GM10248 (cell line): ENCODE measurements at regions not wholly inside any gene's neighbourhood (a gene's known extent, or its start where the extent isn't known, plus 50 kb on each side); places are given as distances from the start of the nearest gene placed in this dataset.

Source experiments
- CTCF ChIA-PET: fragments of 300-600 bp; sonication (Branson Sonifier 250); formaldehyde crosslinking; extraction: SDS; loops from one replicate; lab custom pipeline; 2021; ENCODE audit warnings: antibody characterized with exemption; lab: Yijun Ruan, JAX
- POLR2A ChIA-PET: fragments of 350-650 bp; sonication (Branson Sonifier 250); formaldehyde crosslinking; extraction: SDS; loops from one replicate; lab custom pipeline; 2020; ENCODE audit warnings: antibody characterized with exemption; lab: Yijun Ruan, JAX
- DNase-seq: peaks from one replicate; pipeline ENCODE4 v3.0.0; 2012; ENCODE audit errors: extremely low spot score
- TF ChIP-seq, protein P1 (sequence below): IDR thresholded peaks from 2 replicates; pipeline ENCODE4 v1.5.1; 2012; ENCODE audit warnings: mild to moderate bottlenecking, low read depth; ENCODE audit errors: extremely low read depth, missing control alignments, control extremely low read depth

- CTCF ChIA-PET = interaction anchor here (0.7 to 1.5 kb wide), 2 partner anchors 10 to 18 kb away, joined by 3 to 5 read pairs; no protein-coding TSS in a partner anchor
- DNase-seq = no peak
- TF ChIP-seq, protein P1, sequence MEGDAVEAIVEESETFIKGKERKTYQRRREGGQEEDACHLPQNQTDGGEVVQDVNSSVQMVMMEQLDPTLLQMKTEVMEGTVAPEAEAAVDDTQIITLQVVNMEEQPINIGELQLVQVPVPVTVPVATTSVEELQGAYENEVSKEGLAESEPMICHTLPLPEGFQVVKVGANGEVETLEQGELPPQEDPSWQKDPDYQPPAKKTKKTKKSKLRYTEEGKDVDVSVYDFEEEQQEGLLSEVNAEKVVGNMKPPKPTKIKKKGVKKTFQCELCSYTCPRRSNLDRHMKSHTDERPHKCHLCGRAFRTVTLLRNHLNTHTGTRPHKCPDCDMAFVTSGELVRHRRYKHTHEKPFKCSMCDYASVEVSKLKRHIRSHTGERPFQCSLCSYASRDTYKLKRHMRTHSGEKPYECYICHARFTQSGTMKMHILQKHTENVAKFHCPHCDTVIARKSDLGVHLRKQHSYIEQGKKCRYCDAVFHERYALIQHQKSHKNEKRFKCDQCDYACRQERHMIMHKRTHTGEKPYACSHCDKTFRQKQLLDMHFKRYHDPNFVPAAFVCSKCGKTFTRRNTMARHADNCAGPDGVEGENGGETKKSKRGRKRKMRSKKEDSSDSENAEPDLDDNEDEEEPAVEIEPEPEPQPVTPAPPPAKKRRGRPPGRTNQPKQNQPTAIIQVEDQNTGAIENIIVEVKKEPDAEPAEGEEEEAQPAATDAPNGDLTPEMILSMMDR = no peak
- POLR2A ChIA-PET = no interaction called here
Measured at GRCh38 chr5:58138791-58139190, 321.1 kb downstream of the PLK2 start.

DNA sequence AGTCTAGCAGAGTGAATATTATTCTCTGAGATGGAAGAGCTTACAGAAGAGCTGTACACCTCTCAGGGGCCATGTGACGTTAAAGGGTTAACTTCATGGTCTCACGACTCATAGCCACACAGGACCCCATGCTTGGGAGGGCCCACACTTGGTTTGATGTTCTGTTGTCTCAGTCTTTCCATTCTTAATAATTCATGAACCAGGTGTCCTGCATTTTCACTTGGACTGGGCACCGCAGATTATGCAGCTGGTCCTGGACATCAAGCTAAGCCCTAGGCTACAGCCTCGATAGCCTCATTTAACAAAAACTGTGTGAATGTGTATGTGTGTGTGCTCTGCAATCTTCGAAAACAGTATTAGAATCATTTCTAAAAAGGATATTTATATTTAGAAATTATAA lies 323.5 kb downstream of the PLK2 start:
- no peak for DNase-seq
- TF ChIP-seq, protein P1 = no peak
- POLR2A ChIA-PET = no interaction called here
- CTCF ChIA-PET = interaction anchor here (1.1 kb wide), 1 partner anchor 114 kb away, joined by 3 read pairs; no protein-coding TSS in a partner anchor

- no peak for DNase-seq
- ChIA-PET POLR2A (no interaction called here), CTCF (interaction anchor here (1.1 kb wide), 1 partner anchor 113 kb away, joined by 3 read pairs; no protein-coding TSS in a partner anchor)
Measured at GRCh38 chr5:58135571-58136335, 324.1 kb downstream of the PLK2 start.

GRCh38 chr5:58133631-58134296 lies 326.1 kb downstream of the PLK2 start:
- no peak for DNase-seq
- TF ChIP-seq, protein P1 = no peak
- ChIA-PET CTCF (interaction anchor here (1.3 to 1.6 kb wide), 3 partner anchors 11 to 47 kb away, joined by 3 to 4 read pairs (median 3); no protein-coding TSS in a partner anchor), POLR2A (no interaction called here)

More at GRCh38 chr5:58135571-58136335, 324.1 kb downstream of the PLK2 start:
- TF ChIP-seq, protein P1 = no peak

DNA sequence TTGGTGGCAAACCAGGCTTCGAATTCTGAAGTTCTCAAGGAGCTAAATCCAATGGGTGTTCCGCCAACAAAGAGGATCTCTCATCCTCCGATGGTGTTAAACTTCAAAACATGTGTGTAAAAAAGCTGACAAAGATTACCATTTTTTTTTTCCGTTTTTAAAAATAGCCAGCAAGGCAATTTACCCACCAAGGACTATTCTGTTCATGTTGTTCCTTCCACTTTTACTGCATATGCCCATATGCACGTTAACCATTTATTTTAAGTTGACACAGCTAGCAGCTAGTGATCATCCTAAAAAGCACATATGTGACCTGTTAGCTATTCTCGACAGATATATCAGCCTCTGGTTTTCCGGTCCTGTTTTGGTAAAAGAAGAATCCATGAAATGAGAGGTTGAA lies 326.7 kb downstream of the PLK2 start:
- POLR2A ChIA-PET = no interaction called here
- DNase-seq = no peak
- CTCF ChIA-PET = interaction anchor here (1.3 to 1.6 kb wide), 3 partner anchors 11 to 47 kb away, joined by 3 to 4 read pairs (median 3); no protein-coding TSS in a partner anchor
- TF ChIP-seq, protein P1 = no peak

DNA sequence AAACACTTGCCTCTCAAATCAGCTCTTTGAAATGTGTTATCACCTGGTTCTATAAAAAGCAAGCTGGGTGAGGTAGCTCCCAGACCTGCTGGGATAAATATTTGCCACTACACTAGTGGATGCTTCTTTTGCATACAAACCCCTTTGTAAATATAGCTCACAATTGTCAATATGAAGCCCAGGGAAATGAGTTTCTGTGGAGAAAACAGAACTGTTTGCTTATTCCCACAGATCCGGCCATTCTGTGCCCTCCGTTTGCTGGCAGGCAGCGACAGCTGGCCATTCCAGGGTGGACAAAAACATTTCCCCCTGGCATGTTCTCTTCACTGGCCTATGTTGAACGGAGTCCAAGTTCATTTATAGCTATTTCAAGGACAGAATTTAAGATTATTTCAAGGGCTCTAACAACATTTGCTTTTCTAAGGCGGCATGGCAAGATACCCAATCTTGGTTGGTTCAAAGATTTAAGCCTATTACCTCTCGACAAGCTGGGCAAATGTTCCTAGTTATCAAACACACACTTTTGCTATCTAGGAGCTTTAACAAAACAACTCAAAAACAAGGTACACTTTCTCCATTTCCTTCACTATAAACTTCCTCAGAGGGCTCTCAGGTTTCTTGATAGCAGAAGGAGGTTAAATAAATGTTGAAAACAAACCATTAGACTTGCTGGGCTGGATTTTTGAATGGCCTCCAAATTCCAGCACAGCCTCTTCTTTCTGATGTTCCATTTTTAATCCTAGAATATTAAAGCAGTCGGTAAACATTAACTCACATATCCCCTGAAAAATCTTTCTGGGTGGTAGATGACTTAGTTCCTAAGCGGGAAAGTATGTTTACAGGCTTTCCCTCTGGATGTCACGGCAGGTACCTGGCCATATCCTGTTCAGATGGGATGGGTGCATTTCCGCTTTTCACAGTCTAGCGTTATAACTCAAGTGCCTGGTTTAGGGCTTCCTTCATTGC lies 332.3 kb downstream of the PLK2 start:
- TF ChIP-seq, protein P1 = no peak
- ChIA-PET POLR2A (no interaction called here), CTCF (interaction anchor here (1.2 kb wide), 2 partner anchors 9 to 16 kb away, joined by 4 to 6 read pairs; no protein-coding TSS in a partner anchor)
- no peak for DNase-seq
